Urinary bladder (tissue), 3 donors: ENCODE measurements at regions not wholly inside any gene's neighbourhood (a gene's known extent, or its start where the extent isn't known, plus 50 kb on each side); places are given as distances from the start of the nearest gene placed in this dataset.

Source experiments
- DNase-seq: peaks from one replicate; pipeline ENCODE4 v3.0.0-alpha.2; 2015; ENCODE audit errors: extremely low spot score
- H3K27ac ChIP-seq: one replicate; pipeline ENCODE4 v1.5.1; 2013; ENCODE audit warnings: low read depth, mild to moderate bottlenecking, moderate library complexity
- H3K36me3 ChIP-seq: one replicate; pipeline ENCODE4 v1.6.1; 2013; ENCODE audit warnings: mild to moderate bottlenecking, moderate library complexity; ENCODE audit not compliant: insufficient read depth
- H3K4me1 ChIP-seq: one replicate; pipeline ENCODE4 v1.6.1; 2013; ENCODE audit warnings: mild to moderate bottlenecking, moderate library complexity; ENCODE audit not compliant: insufficient read depth
- H3K4me3 ChIP-seq: one replicate; pipeline ENCODE4 v1.5.1; 2013; ENCODE audit warnings: low read depth, low read length
- WGBS: extraction: QIAGEN DNeasy Blood & Tissue Kit; methylation state at CpG from one replicate; pipeline ENCODE4 v1.1.7; 2013; 5-methylcytosine and 5-hydroxymethylcytosine counted together
- donor health status: healthy with polysubstance abuse.
- donor health status: healthy.

GRCh38 chrX:8907688-8908087 is 106.5 kb upstream of the FAM9A start:
- DNase-seq = no peak
- H3K27ac ChIP-seq = no peak overlapping the region
- H3K36me3 ChIP-seq = no peaks in the 10 kb centered on the region
- H3K4me1 ChIP-seq = no peaks in the 10 kb centered on the region
- WGBS = 59% methylated on average over 2 of the region's 2 CpGs
- H3K4me3 ChIP-seq = no peak overlapping the region

GRCh38 chrX:8906299-8906938 is 105.2 kb upstream of the FAM9A start:
- no peak for DNase-seq
- no peaks in the 10 kb centered on the region for H3K36me3 ChIP-seq
- no peak overlapping the region for H3K4me3 ChIP-seq
- no peak overlapping the region for H3K27ac ChIP-seq
- H3K4me1 ChIP-seq = no peaks in the 10 kb centered on the region
- WGBS = 88% methylated on average over 9 of the region's 9 CpGs

GRCh38 chrX:8897259-8897658 is 96.1 kb upstream of the FAM9A start:
- Histone ChIP-seq H3K27ac (no peak overlapping the region), H3K4me1 (no peaks in the 10 kb centered on the region), H3K4me3 (no peak overlapping the region), H3K36me3 (no peaks in the 10 kb centered on the region)
- no peak for DNase-seq
- 73% methylated on average over 4 of the region's 4 CpGs for WGBS

- H3K4me1 ChIP-seq = no peaks in the 10 kb centered on the region
- no peak for DNase-seq
- H3K27ac ChIP-seq = no peak overlapping the region
- WGBS = 96% methylated on average over 1 of the region's 1 CpG
- H3K36me3 ChIP-seq = no peaks in the 10 kb centered on the region
- no peak overlapping the region for H3K4me3 ChIP-seq
Measured at GRCh38 chrX:8890794-8891193, 89.6 kb upstream of the FAM9A start.

- Histone ChIP-seq H3K36me3 (no peaks in the 10 kb centered on the region), H3K4me3 (no peak overlapping the region), H3K27ac (no peak overlapping the region), H3K4me1 (no peaks in the 10 kb centered on the region)
- DNase-seq = no peak
- 84% methylated on average over 3 of the region's 3 CpGs for WGBS
Measured at GRCh38 chrX:8887004-8887403, 85.8 kb upstream of the FAM9A start.

- H3K36me3 ChIP-seq = no peaks in the 10 kb centered on the region
- no peak overlapping the region for H3K4me3 ChIP-seq
- WGBS = 70% methylated on average over 4 of the region's 4 CpGs
- no peak for DNase-seq
- H3K4me1 ChIP-seq = no peaks in the 10 kb centered on the region
- H3K27ac ChIP-seq = no peak overlapping the region
Measured at GRCh38 chrX:8879750-8880149, 78.6 kb upstream of the FAM9A start.

- Histone ChIP-seq H3K4me3 (no peak overlapping the region), H3K36me3 (no peaks in the 10 kb centered on the region), H3K4me1 (no peaks in the 10 kb centered on the region), H3K27ac (no peak overlapping the region)
- 84% methylated on average over 3 of the region's 3 CpGs for WGBS
- DNase-seq = no peak
Measured at GRCh38 chrX:8873956-8874355, 72.8 kb upstream of the FAM9A start.

GRCh38 chrX:8873102-8873501 is 71.9 kb upstream of the FAM9A start:
- DNase-seq = no peak
- Histone ChIP-seq H3K4me3 (no peak overlapping the region), H3K27ac (no peak overlapping the region), H3K36me3 (no peaks in the 10 kb centered on the region), H3K4me1 (no peaks in the 10 kb centered on the region)
- 84% methylated on average over 2 of the region's 2 CpGs for WGBS

GRCh38 chrX:8870411-8870810 is 69.2 kb upstream of the FAM9A start:
- Histone ChIP-seq H3K4me3 (no peak overlapping the region), H3K27ac (no peak overlapping the region), H3K36me3 (no peaks in the 10 kb centered on the region), H3K4me1 (no peaks in the 10 kb centered on the region)
- no peak for DNase-seq
- 85% methylated on average over 3 of the region's 3 CpGs for WGBS

GRCh38 chrX:8869812-8870211 is 68.6 kb upstream of the FAM9A start:
- no peak overlapping the region for H3K27ac ChIP-seq

GRCh38 chrX:8868906-8869305 is 67.7 kb upstream of the FAM9A start:
- Histone ChIP-seq H3K36me3 (no peaks in the 10 kb centered on the region), H3K27ac (no peak overlapping the region), H3K4me1 (no peaks in the 10 kb centered on the region), H3K4me3 (no peak overlapping the region)
- 19% methylated on average over 3 of the region's 3 CpGs for WGBS
- no peak for DNase-seq

More at GRCh38 chrX:8869812-8870211, 68.6 kb upstream of the FAM9A start:
- no peak for DNase-seq
- Histone ChIP-seq H3K4me1 (no peaks in the 10 kb centered on the region), H3K4me3 (no peak overlapping the region), H3K36me3 (no peaks in the 10 kb centered on the region)

GRCh38 chrX:8868070-8868773 is 67.0 kb upstream of the FAM9A start:
- DNase-seq = no peak
- Histone ChIP-seq H3K27ac (no peak overlapping the region), H3K4me1 (no peaks in the 10 kb centered on the region), H3K4me3 (no peak overlapping the region), H3K36me3 (no peaks in the 10 kb centered on the region)
- WGBS = 72% methylated on average over 5 of the region's 5 CpGs

GRCh38 chrX:8867406-8867805 is 66.2 kb upstream of the FAM9A start:
- no peak overlapping the region for H3K4me3 ChIP-seq
- 74% methylated on average over 2 of the region's 2 CpGs for WGBS
- H3K36me3 ChIP-seq = no peaks in the 10 kb centered on the region
- H3K27ac ChIP-seq = no peak overlapping the region
- no peaks in the 10 kb centered on the region for H3K4me1 ChIP-seq
- no peak for DNase-seq

- 32% methylated on average over 5 of the region's 5 CpGs for WGBS
- H3K4me1 ChIP-seq = no peaks in the 10 kb centered on the region
- DNase-seq = no peak
- H3K27ac ChIP-seq = no peak overlapping the region
- H3K36me3 ChIP-seq = no peaks in the 10 kb centered on the region
- H3K4me3 ChIP-seq = no peak overlapping the region
Measured at GRCh38 chrX:8864161-8864560, 63.0 kb upstream of the FAM9A start.
